ENCODE measurements at regions not wholly inside any gene's neighbourhood (a gene's known extent, or its start where the extent isn't known, plus 50 kb on each side); places are given as distances from the start of the nearest gene placed in this dataset.

- in situ Hi-C loops (cut with MboI; ENCODE audit: low sequenced_read_pairs): no loop called here
Observed at GRCh38 chr13:44232774-44233173, 140.8 kb upstream of the SERP2 start.

- in situ Hi-C loops (cut with MboI; ENCODE audit: low sequenced_read_pairs): no loop called here
Observed at GRCh38 chr13:44234566-44234965, 139.1 kb upstream of the SERP2 start.

DNA sequence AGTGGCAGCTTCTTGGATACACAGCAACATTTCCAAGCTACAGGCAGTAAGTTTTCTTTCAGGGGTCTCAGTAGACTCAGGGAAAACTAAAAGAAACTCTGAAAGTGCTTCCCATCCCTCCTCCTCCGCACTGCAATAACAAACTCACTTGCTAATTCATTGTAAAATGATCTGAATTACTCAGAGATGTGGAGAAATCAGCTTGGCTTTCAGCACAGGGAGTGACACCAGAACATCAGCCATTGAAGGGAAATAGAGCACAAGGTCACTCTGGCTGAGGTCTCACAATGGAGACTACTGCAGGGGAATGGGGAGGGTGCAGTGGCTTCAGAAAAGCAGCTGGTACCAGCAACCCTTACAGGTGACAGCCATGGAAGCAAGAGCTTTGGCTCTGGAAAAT, 137.3 kb upstream of the SERP2 start:
- in situ Hi-C loops (cut with MboI; ENCODE audit: low sequenced_read_pairs): no loop called here

GRCh38 chr13:44236801-44237207, 136.8 kb upstream of the SERP2 start:
- in situ Hi-C loops (cut with MboI; ENCODE audit: low sequenced_read_pairs): no loop called here

GRCh38 chr13:44237276-44237767, 136.3 kb upstream of the SERP2 start:
- in situ Hi-C loops (cut with MboI; ENCODE audit: low sequenced_read_pairs): no loop called here

DNA sequence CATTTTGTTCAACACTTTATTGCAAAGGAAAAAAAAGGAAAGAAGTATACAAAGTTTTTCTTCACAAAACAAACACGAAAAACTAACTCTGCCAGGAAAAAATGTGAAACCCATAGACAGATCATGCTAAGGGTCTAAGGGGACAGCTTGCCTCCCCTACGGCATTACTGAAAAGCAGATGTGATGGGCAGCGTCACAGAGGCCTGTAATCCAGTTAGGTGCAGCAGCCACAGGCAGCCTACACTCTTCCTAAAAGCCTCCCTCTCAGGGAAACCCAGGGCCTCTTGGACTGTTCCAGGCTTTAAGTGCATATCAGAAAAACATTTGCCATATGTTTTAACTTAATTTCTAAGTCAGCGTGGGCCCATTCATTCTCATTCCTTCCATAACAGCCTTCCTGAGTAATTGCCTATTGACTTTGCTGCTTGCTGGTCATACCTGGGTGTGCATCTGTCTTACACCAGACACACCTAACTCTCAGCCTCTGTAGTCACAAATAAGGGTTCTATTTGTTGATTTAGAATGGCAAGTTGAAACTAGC, 135.7 kb upstream of the SERP2 start:
- in situ Hi-C loops (cut with MboI; ENCODE audit: low sequenced_read_pairs): no loop called here

DNA sequence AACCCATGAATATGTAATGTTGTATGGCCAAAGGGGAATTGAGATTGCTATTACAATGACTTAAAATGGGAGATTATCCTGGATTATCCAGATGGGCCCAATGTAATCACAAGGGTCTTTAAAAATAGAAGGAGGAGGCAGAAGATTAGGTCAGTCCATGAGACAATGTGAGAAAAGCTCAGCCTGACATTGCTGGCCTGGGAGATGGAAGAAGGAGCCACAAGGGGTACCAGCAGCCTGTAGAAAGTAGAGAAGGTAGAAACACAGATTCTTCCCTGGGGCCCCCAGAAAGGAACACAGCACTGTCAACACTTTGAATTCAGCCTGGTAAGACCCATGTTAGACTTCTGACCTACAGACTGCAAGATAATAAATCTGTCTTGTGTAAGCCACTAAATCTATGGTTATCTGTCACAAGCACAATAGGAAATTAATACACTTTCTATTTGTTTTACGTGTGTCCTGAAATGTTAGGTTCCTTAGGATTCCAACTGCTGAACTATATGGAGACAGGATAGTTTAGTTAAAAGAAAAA, 132.9 kb upstream of the SERP2 start:
- in situ Hi-C loops (cut with MboI; ENCODE audit: low sequenced_read_pairs): no loop called here

GRCh38 chr13:44241638-44242037, 132.0 kb upstream of the SERP2 start:
- in situ Hi-C loops (cut with MboI; ENCODE audit: low sequenced_read_pairs): no loop called here

DNA sequence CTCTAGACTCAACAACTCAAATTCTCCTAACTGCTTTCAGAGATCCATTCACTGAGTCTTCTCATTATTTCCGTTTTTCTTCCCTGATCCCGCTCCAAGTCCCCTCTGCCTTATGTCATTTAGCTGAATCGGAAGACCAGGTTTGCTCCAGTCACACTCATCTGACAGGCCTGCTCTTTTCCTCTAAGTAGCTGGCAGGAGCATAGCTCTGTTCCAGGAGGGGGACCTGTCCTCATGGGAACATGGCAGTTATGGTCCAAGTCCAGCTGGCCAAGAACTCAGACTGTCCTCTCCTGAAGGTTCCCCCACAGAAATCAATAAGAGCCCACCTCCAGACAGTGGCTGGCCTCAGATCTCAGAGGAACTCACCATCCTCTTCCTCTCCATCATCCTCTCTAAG, 130.9 kb upstream of the SERP2 start:
- in situ Hi-C loops (cut with MboI; ENCODE audit: low sequenced_read_pairs): no loop called here

DNA sequence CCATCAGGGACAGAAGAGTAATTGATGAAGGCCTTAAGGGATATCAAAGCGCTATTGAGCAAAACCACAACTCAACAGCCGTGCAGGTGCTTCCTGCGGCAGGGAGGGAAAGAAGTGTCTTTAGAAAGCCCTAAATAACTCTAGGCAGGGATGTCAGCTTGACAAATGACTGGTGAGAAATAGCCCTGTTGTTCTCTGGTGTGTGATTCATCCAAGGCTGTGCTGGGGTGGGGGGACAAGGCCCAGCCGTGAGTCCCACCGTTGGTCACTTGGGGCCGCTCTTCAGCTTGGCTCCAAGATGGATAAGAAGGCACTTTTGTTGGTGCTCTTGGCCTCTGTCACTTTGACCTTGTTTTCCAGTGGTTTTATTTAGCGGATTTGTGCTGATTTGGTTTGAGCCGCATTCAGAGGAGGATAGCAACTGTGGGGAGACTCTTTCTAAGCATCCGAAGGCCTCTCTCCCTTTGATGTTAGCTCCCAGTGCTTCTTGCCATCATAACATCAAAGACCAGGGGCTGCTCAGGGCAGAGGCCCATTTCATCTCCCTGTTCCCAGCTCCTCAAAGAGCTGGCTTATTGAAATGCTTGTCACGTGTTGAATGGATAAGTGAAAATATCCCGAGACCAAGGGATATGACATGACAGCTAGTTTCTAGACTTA, 130.3 kb upstream of the SERP2 start:
- in situ Hi-C loops (cut with MboI; ENCODE audit: low sequenced_read_pairs): no loop called here

- in situ Hi-C loops (cut with MboI; ENCODE audit: low sequenced_read_pairs): no loop called here
Observed at GRCh38 chr13:44244288-44244687, 129.3 kb upstream of the SERP2 start.

DNA sequence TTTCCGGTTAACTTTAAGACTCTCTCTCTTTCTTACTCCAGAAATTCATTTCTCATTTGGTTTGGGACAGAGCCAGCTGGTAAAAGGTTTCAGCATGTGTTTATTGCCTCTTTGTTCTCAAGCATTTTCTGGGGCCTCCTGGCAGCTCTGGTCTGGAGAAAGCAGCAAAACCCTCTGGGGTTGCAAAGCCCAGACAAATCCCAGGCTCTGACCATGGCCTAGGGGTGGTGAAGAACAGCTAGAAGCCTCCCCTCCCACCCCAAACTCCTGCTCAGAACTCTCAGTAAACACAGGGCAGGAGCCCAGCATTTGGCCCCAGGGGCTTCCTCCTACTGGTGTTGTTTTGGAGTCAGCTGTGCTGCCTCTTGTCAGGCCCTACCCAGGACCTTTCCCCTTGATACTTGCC, 124.2 kb upstream of the SERP2 start:
- in situ Hi-C loops (cut with MboI; ENCODE audit: low sequenced_read_pairs): no loop called here

GRCh38 chr13:44252938-44253337, 120.7 kb upstream of the SERP2 start:
- in situ Hi-C loops (cut with MboI; ENCODE audit: low sequenced_read_pairs): no loop called here

- in situ Hi-C loops (cut with MboI; ENCODE audit: low sequenced_read_pairs): no loop called here
Observed at GRCh38 chr13:44255771-44256364, 117.8 kb upstream of the SERP2 start.

GRCh38 chr13:44257796-44258195, 115.8 kb upstream of the SERP2 start:
- in situ Hi-C loops (cut with MboI; ENCODE audit: low sequenced_read_pairs): no loop called here

DNA sequence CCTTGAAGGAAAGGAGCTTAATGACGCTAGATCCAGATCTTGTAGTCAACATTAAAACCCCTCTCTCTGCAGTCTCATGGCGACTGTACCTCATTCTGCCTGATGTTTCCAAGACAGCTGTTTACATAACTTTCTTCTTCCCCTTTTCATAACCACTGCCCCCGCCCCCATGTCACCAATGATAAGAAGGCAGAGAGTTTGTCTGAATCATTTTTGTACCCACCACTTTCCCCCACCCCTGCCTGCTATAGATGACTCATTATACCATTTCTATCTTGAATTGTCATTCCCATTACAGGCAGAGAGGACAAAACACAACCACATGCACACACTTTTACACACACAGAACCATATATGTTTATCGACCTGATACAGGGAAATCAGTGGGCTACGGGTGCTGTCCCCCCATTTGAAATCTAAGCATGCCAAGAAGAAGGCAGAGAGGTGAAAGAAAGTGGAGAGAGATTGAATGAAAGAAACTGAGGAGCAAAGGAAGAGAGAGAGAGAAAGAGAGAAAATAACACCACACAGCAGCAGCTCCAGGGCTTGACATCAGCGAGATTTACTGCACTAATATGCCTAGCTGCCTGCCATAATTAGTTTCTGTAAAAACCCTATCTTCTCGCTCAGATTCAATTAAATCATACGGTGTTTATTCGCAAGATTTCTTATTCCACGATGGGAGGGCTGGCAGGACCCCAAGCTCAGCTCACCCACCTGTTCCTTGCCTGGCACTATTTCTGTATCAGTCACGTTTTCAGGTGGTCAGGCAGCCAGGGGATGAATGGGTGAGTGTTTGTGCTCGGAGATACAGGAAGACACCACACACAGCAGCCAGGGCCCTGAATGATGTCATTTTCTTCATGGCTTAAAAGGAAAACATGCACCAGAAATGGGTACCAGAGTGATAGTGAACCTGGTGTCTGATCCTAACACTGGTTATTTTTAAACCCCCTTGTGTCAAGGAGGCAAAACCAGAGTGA, 114.3 kb upstream of the SERP2 start:
- in situ Hi-C loops (cut with MboI; ENCODE audit: low sequenced_read_pairs): no loop called here

- in situ Hi-C loops (cut with MboI; ENCODE audit: low sequenced_read_pairs): no loop called here
Observed at GRCh38 chr13:44260336-44260735, 113.3 kb upstream of the SERP2 start.

GRCh38 chr13:44263751-44264620, 109.6 kb upstream of the SERP2 start:
- in situ Hi-C loops (cut with MboI; ENCODE audit: low sequenced_read_pairs): no loop called here

DNA sequence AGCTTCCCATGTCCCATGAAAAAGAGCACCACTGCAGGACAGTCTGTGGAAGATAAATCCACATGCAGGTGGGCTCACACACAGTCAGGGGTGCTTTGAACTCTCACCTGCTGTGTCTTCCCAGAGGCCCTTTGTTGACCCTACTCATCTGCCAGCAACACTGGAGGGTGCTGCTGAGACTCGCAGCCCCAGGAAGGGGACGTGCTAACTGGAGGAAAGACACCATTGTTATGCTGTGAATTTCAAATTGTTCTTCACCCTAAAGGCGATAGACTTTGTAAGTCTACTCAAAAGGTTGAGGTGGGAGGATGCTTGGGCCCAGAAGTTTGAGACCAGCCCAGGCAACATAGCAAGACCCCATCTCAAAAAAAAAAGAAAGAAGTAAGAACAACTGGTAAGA, 107.3 kb upstream of the SERP2 start:
- in situ Hi-C loops (cut with MboI; ENCODE audit: low sequenced_read_pairs): no loop called here

GRCh38 chr13:44266772-44267171, 106.9 kb upstream of the SERP2 start:
- in situ Hi-C loops (cut with MboI; ENCODE audit: low sequenced_read_pairs): no loop called here
